ENCODE measurements at regions not wholly inside any gene's neighbourhood (a gene's known extent, or its start where the extent isn't known, plus 50 kb on each side); places are given as distances from the start of the nearest gene placed in this dataset.
"Not testable (repeated sequence)": the region's sequence is repeated elsewhere in the genome, so short reads cannot be mapped to it uniquely, and the experiment has no call there.

DNA sequence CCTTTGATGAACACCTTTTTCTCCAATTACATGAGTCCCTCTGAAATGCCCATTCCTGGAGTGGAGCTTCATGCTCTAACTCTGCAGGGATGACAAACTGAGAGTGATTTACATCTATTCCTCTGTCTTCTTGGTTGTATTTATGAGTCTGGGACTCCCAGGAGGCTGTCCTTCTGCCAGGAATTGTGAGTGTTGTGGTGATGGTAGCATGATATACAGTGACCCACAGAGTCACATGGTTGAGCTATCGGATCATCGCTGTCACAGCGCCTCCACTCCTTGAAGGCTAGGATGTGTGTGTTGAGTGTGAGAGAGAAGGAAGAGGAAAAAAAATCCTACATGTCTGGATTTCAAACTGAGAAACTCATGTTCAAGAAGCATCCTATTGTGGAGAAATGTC is 163.4 kb upstream of the CACNA1E start:
- Histone ChIP-seq H3K9me3 (ENCODE audit: insufficient read depth, low read depth, low read length) (no peaks in the 10 kb centered on the region), H3K4me3 (ENCODE audit: insufficient read depth, low read depth, low read length) (no peak overlapping the region), H3K4me2 (ENCODE audit: low read length) (no peak overlapping the region), H4K20me1 (ENCODE audit: insufficient read depth, low read length) (no peaks in the 10 kb centered on the region), H3K27me3 (ENCODE audit: insufficient read depth, low read length) (peaks cover 39% of the 10 kb centered on the region), H3K79me2 (ENCODE audit: insufficient read depth, low read length) (no peaks in the 10 kb centered on the region), H3K27ac (ENCODE audit: low read depth, low read length) (no peak overlapping the region), H3K4me1 (ENCODE audit: insufficient read depth, low read length) (no peaks in the 10 kb centered on the region), H3K9ac (ENCODE audit: low read length) (no peak overlapping the region), H2AFZ (ENCODE audit: low read depth, low read length) (no peak overlapping the region), H3K36me3 (ENCODE audit: insufficient read depth, low read length) (no peaks in the 10 kb centered on the region)
- Mint-ChIP-seq H3K4me1 (ENCODE audit: low read depth, unreplicated experiment) (peaks cover 13% of the 10 kb centered on the region), H3K9me3 (ENCODE audit: unreplicated experiment) (peaks cover 1% of the 10 kb centered on the region), H3K27ac (ENCODE audit: unreplicated experiment) (no peak overlapping the region), H3K27me3 (ENCODE audit: low read depth, unreplicated experiment) (peaks cover 81% of the 10 kb centered on the region), H3K36me3 (ENCODE audit: low read depth, unreplicated experiment) (no peaks in the 10 kb centered on the region), H3K4me3 (ENCODE audit: unreplicated experiment) (no peak overlapping the region)
- no peak for DNase-seq (ENCODE audit: low read depth)
- no peak for FAIRE-seq
- TF ChIP-seq, protein P1, sequence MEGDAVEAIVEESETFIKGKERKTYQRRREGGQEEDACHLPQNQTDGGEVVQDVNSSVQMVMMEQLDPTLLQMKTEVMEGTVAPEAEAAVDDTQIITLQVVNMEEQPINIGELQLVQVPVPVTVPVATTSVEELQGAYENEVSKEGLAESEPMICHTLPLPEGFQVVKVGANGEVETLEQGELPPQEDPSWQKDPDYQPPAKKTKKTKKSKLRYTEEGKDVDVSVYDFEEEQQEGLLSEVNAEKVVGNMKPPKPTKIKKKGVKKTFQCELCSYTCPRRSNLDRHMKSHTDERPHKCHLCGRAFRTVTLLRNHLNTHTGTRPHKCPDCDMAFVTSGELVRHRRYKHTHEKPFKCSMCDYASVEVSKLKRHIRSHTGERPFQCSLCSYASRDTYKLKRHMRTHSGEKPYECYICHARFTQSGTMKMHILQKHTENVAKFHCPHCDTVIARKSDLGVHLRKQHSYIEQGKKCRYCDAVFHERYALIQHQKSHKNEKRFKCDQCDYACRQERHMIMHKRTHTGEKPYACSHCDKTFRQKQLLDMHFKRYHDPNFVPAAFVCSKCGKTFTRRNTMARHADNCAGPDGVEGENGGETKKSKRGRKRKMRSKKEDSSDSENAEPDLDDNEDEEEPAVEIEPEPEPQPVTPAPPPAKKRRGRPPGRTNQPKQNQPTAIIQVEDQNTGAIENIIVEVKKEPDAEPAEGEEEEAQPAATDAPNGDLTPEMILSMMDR (IDR thresholded peaks at IDR 0.05; ENCODE audit: insufficient read depth, low read depth, low read length) = no peak
- no peak for TF ChIP-seq EZH2 (IDR thresholded peaks at IDR 0.05; ENCODE audit: insufficient read depth, low read length)

DNA sequence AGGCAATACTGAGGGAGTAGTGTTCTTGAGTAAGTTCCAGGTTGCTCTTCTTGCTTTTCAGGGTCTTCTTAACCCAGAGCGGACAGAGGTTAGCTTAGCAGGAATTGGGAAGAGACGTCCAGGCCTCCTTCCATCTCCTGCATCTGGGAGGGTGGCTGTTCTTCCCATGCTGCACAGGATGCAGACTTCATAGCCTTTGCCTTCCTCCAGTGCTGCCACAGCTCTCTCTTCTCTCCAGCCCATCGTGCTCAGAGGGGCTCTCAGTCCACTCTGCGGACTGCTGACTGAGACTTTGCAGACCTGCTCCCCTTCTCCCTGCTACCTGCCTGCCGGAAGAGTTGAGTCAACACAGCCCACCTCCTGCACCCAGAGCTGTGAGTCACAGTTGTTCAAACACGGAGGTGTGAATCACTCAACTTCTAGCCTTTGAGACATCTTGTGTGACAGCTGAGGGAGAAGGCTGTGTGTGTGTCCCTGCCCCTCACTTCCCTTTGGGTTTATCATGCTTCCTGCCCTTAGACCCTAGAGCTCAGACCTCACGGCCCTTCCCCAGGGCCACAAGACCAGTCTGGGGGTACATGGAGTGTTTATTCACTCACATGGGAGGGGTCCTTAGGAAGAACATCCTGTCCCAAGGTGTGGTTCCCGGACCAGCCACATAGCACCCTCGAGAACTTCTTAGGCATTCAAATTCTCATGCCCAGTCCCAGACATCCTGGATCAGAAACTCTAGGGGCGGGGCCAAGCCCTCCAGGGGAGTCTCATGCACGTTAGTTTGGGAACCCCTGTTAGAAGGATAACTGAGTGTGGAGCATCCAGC is 158.3 kb upstream of the CACNA1E start:
- no peaks in the 10 kb centered on the region for H3K79me2 ChIP-seq (ENCODE audit: insufficient read depth, low read length)
- no peak overlapping the region for H3K4me2 ChIP-seq (ENCODE audit: low read length)
- Mint-ChIP-seq H3K4me3 (ENCODE audit: unreplicated experiment) (no peak overlapping the region), H3K4me1 (ENCODE audit: low read depth, unreplicated experiment) (no peaks in the 10 kb centered on the region), H3K9me3 (ENCODE audit: unreplicated experiment) (peaks cover 8% of the 10 kb centered on the region), H3K27me3 (ENCODE audit: low read depth, unreplicated experiment) (peaks cover 47% of the 10 kb centered on the region), H3K36me3 (ENCODE audit: low read depth, unreplicated experiment) (no peaks in the 10 kb centered on the region), H3K27ac (ENCODE audit: unreplicated experiment) (no peak overlapping the region)
- H3K36me3 ChIP-seq (ENCODE audit: insufficient read depth, low read length) = no peaks in the 10 kb centered on the region
- no peak overlapping the region for H3K9ac ChIP-seq (ENCODE audit: low read length)
- TF ChIP-seq EZH2 (IDR thresholded peaks at IDR 0.05; ENCODE audit: insufficient read depth, low read length) = no peak
- TF ChIP-seq, protein P1 (IDR thresholded peaks at IDR 0.05; ENCODE audit: insufficient read depth, low read depth, low read length) = no peak
- FAIRE-seq = no peak
- DNase-seq (ENCODE audit: low read depth) = no peak
- H3K27me3 ChIP-seq (ENCODE audit: insufficient read depth, low read length) = peaks cover 2% of the 10 kb centered on the region
- no peaks in the 10 kb centered on the region for H3K4me1 ChIP-seq (ENCODE audit: insufficient read depth, low read length)
- H3K27ac ChIP-seq (ENCODE audit: low read depth, low read length) = no peak overlapping the region
- no peaks in the 10 kb centered on the region for H4K20me1 ChIP-seq (ENCODE audit: insufficient read depth, low read length)
- H3K9me3 ChIP-seq (ENCODE audit: insufficient read depth, low read depth, low read length) = no peaks in the 10 kb centered on the region
- H2AFZ ChIP-seq (ENCODE audit: low read depth, low read length) = no peak overlapping the region
- H3K4me3 ChIP-seq (ENCODE audit: insufficient read depth, low read depth, low read length) = no peak overlapping the region

DNA sequence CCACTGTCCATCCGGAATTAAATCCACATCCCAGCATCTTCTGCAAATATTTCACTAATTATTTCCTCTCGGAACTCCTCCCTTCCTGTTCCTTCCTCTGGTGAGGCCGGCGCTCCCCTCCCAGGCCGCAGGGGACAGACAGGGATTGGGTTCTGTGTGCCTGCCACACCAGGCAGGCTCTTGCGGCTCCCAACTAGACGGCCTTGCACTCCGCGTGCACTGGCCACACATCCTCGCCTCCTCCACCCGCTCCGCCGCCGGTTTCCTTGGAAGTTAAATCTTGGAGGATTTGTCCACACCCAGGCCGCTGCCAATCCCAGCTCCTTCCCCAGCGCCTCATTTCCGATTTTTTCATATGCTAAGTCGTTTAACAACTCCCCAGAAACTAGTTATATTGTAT is 157.6 kb upstream of the CACNA1E start:
- not testable (repeated sequence) for H3K27ac Mint-ChIP-seq (ENCODE audit: unreplicated experiment); H3K36me3 ChIP-seq (ENCODE audit: insufficient read depth, low read length); H3K4me3 ChIP-seq (ENCODE audit: insufficient read depth, low read depth, low read length); H3K9me3 ChIP-seq (ENCODE audit: insufficient read depth, low read depth, low read length); H3K4me1 Mint-ChIP-seq (ENCODE audit: low read depth, unreplicated experiment); H3K4me2 ChIP-seq (ENCODE audit: low read length); H3K9me3 Mint-ChIP-seq (ENCODE audit: unreplicated experiment); H4K20me1 ChIP-seq (ENCODE audit: insufficient read depth, low read length); H3K79me2 ChIP-seq (ENCODE audit: insufficient read depth, low read length); H3K4me3 Mint-ChIP-seq (ENCODE audit: unreplicated experiment); H3K9ac ChIP-seq (ENCODE audit: low read length); H2AFZ ChIP-seq (ENCODE audit: low read depth, low read length); H3K27ac ChIP-seq (ENCODE audit: low read depth, low read length); H3K4me1 ChIP-seq (ENCODE audit: insufficient read depth, low read length); DNase-seq (ENCODE audit: low read depth); H3K27me3 ChIP-seq (ENCODE audit: insufficient read depth, low read length); H3K36me3 Mint-ChIP-seq (ENCODE audit: low read depth, unreplicated experiment); FAIRE-seq
- H3K27me3 Mint-ChIP-seq (ENCODE audit: low read depth, unreplicated experiment) = peaks cover 43% of the 10 kb centered on the region
